Suprapubic skin (tissue), 4 donors: ENCODE measurements at regions not wholly inside any gene's neighbourhood (a gene's known extent, or its start where the extent isn't known, plus 50 kb on each side); places are given as distances from the start of the nearest gene placed in this dataset.

Source experiments
- DNase-seq, 2 donors: peaks; one replicate each; pipeline ENCODE4 v3.0.0-alpha.2; 2019; ENCODE audit warnings: low spot score in 2 of 2
- H3K27ac ChIP-seq: fragments of 200-600 bp; sonication (generic); one replicate; pipeline ENCODE4 v1.5.1; 2019
- H3K27me3 ChIP-seq: fragments of 200-600 bp; sonication (generic); one replicate; pipeline ENCODE4 v1.5.1; 2019
- H3K36me3 ChIP-seq: fragments of 200-600 bp; sonication (generic); one replicate; pipeline ENCODE4 v1.5.1; 2019
- H3K4me1 ChIP-seq: fragments of 200-600 bp; sonication (generic); one replicate; pipeline ENCODE4 v1.5.1; 2019
- H3K4me3 ChIP-seq: fragments of 200-600 bp; sonication (generic); one replicate; pipeline ENCODE4 v1.5.1; 2019; ENCODE audit warnings: mild to moderate bottlenecking
- H3K9me3 ChIP-seq: fragments of 200-600 bp; sonication (generic); one replicate; pipeline ENCODE4 v1.5.1; 2019
- CTCF ChIP-seq, 2 donors: fragments of 200-600 bp in 1 of 2; fragments of 450-650 bp in 1 of 2; sonication (generic) in 1 of 2; IDR thresholded peaks; one replicate each; pipeline ENCODE4 v1.5.1; 2016 to 2019; ENCODE audit warnings: antibody characterized with exemption in 2 of 2, mild to moderate bottlenecking in 1 of 2, moderate library complexity in 1 of 2
- EP300 ChIP-seq: sonication (generic); formaldehyde crosslinking; IDR thresholded peaks from one replicate; pipeline ENCODE4 v1.6.1; 2017; ENCODE audit warnings: antibody characterized with exemption
- POLR2A ChIP-seq, 2 donors: fragments of 450-650 bp; IDR thresholded peaks; one replicate each; pipeline ENCODE4 v1.6.1; 2017; ENCODE audit warnings: antibody characterized with exemption in 2 of 2, mild to moderate bottlenecking in 2 of 2, moderate library complexity in 2 of 2
- POLR2AphosphoS5 ChIP-seq, 3 donors: sonication (generic); formaldehyde crosslinking; IDR thresholded peaks; one replicate each; pipeline ENCODE4 v1.6.1; 2017; ENCODE audit warnings: antibody characterized with exemption in 3 of 3
- WGBS: methylation state at CpG from one replicate; pipeline ENCODE4 v1.1.5; 2018; 5-methylcytosine and 5-hydroxymethylcytosine counted together

GRCh38 chr2:56981554-56981953 lies 797.8 kb downstream of the CCDC85A start:
- no peaks in the 10 kb centered on the region for H3K27me3 ChIP-seq
- DNase-seq = no peak
- 90% methylated on average over 4 of the region's 4 CpGs for WGBS
- H3K4me1 ChIP-seq = no peaks in the 10 kb centered on the region
- no peak overlapping the region for H3K4me3 ChIP-seq
- H3K27ac ChIP-seq = no peak overlapping the region
- H3K9me3 ChIP-seq = peaks cover 15% of the 10 kb centered on the region
- H3K36me3 ChIP-seq = no peaks in the 10 kb centered on the region
- no peak for TF ChIP-seq POLR2AphosphoS5 (IDR thresholded peaks at IDR 0.05)
- no peak for TF ChIP-seq EP300
- TF ChIP-seq POLR2A (IDR thresholded peaks at IDR 0.05) = no peak
- no peak for TF ChIP-seq CTCF (IDR thresholded peaks at IDR 0.05)

GRCh38 chr2:56985609-56986008 lies 801.8 kb downstream of the CCDC85A start:
- H3K4me1 ChIP-seq = no peaks in the 10 kb centered on the region
- no peaks in the 10 kb centered on the region for H3K27me3 ChIP-seq
- no peak for DNase-seq
- no peak overlapping the region for H3K4me3 ChIP-seq
- no peak overlapping the region for H3K27ac ChIP-seq
- H3K36me3 ChIP-seq = no peaks in the 10 kb centered on the region
- TF ChIP-seq CTCF (IDR thresholded peaks at IDR 0.05) (no peak), POLR2AphosphoS5 (IDR thresholded peaks at IDR 0.05) (no peak), POLR2A (IDR thresholded peaks at IDR 0.05) (no peak), EP300 (no peak)
- H3K9me3 ChIP-seq = peaks cover 6% of the 10 kb centered on the region

- TF ChIP-seq CTCF (IDR thresholded peaks at IDR 0.05) (no peak), EP300 (no peak), POLR2AphosphoS5 (IDR thresholded peaks at IDR 0.05) (no peak), POLR2A (IDR thresholded peaks at IDR 0.05) (no peak)
- peaks cover 6% of the 10 kb centered on the region for H3K9me3 ChIP-seq
- DNase-seq = no peak
- H3K27me3 ChIP-seq = no peaks in the 10 kb centered on the region
- no peaks in the 10 kb centered on the region for H3K36me3 ChIP-seq
- H3K4me1 ChIP-seq = no peaks in the 10 kb centered on the region
- H3K4me3 ChIP-seq = no peak overlapping the region
- WGBS = 81% methylated on average over 5 of the region's 6 CpGs
- H3K27ac ChIP-seq = no peak overlapping the region
These were observed 838.7 kb downstream of the CCDC85A start for GRCh38 chr2:57022496-57022895.

- Histone ChIP-seq H3K27ac (no peak overlapping the region), H3K36me3 (no peaks in the 10 kb centered on the region), H3K27me3 (no peaks in the 10 kb centered on the region), H3K4me3 (no peak overlapping the region), H3K9me3 (no peaks in the 10 kb centered on the region), H3K4me1 (no peaks in the 10 kb centered on the region)
- WGBS = 86% methylated on average over 4 of the region's 4 CpGs
- no peak for DNase-seq
- TF ChIP-seq POLR2AphosphoS5 (IDR thresholded peaks at IDR 0.05) (no peak), EP300 (no peak), CTCF (IDR thresholded peaks at IDR 0.05) (no peak), POLR2A (IDR thresholded peaks at IDR 0.05) (no peak)
These were observed 861.3 kb downstream of the CCDC85A start for GRCh38 chr2:57044931-57045635.

GRCh38 chr2:57049273-57049672 lies 865.5 kb downstream of the CCDC85A start:
- Histone ChIP-seq H3K4me3 (no peak overlapping the region), H3K4me1 (no peaks in the 10 kb centered on the region), H3K27me3 (no peaks in the 10 kb centered on the region), H3K27ac (no peak overlapping the region), H3K9me3 (no peaks in the 10 kb centered on the region), H3K36me3 (no peaks in the 10 kb centered on the region)
- TF ChIP-seq CTCF (IDR thresholded peaks at IDR 0.05) (no peak), POLR2AphosphoS5 (IDR thresholded peaks at IDR 0.05) (no peak), POLR2A (IDR thresholded peaks at IDR 0.05) (no peak), EP300 (no peak)
- DNase-seq = no peak
- WGBS = 60% methylated on average over 3 of the region's 3 CpGs
